Epithelial cell of esophagus (primary cell): ENCODE measurements at regions not wholly inside any gene's neighbourhood (a gene's known extent, or its start where the extent isn't known, plus 50 kb on each side); places are given as distances from the start of the nearest gene placed in this dataset.

ENCODE experiments used
- DNase-seq: peaks from one replicate; pipeline ENCODE4 v3.0.0; 2010; ENCODE audit warnings: low read depth
- H3K4me3 ChIP-seq: 2 replicates; pipeline ENCODE4 v1.5.1; 2011; ENCODE audit warnings: mild to moderate bottlenecking, low read length, control low read depth
- TF ChIP-seq, protein P1 (sequence below): IDR thresholded peaks from 2 replicates; pipeline ENCODE4 v1.5.1; 2011; ENCODE audit warnings: low read depth, mild to moderate bottlenecking, low read length, control low read depth, inconsistent platforms; ENCODE audit not compliant: insufficient read depth; ENCODE audit errors: missing control alignments

DNA sequence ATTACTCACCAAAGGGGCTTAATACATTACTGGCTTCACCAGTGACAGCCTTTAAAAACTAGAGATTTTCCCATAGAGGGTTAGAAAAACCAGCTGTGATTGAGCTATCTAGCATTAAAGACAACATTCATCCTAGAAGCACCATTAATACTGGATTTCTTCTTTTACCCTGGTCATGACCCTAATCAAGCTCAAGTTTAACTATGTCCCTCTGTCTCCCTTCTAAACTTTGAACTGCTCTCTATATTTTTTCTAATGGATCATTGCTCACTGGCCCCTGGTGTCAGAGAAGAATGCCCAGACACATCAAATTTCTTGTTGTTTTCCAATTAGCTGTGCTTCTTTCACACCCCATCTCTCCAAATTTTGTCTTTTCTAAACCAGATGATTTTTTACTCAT is 1101.3 kb downstream of the XPNPEP1 start:
- H3K4me3 ChIP-seq = no peak overlapping the region
- TF ChIP-seq, protein P1, sequence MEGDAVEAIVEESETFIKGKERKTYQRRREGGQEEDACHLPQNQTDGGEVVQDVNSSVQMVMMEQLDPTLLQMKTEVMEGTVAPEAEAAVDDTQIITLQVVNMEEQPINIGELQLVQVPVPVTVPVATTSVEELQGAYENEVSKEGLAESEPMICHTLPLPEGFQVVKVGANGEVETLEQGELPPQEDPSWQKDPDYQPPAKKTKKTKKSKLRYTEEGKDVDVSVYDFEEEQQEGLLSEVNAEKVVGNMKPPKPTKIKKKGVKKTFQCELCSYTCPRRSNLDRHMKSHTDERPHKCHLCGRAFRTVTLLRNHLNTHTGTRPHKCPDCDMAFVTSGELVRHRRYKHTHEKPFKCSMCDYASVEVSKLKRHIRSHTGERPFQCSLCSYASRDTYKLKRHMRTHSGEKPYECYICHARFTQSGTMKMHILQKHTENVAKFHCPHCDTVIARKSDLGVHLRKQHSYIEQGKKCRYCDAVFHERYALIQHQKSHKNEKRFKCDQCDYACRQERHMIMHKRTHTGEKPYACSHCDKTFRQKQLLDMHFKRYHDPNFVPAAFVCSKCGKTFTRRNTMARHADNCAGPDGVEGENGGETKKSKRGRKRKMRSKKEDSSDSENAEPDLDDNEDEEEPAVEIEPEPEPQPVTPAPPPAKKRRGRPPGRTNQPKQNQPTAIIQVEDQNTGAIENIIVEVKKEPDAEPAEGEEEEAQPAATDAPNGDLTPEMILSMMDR = no peak
- DNase-seq = no peak

DNA sequence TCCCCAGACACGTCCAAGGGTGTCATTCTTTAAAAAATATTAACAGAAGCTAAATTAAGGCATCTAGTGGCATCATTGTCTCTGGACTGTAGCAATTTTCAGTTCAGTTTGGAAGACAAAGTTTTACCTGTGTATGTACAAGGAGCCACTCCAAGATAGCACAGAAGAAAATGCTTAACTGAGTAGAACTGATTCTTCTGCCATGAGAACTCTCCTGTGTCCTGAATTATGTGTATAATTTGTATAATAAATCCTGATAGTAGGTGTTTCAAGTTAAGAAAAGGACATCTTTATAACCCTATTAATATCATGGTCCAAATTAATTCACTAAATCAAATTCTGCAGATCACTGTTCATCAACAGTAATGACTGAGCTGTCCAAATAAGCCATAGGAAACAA is 1104.0 kb downstream of the XPNPEP1 start:
- DNase-seq = no peak
- TF ChIP-seq, protein P1 = no peak
- H3K4me3 ChIP-seq = no peak overlapping the region

DNA sequence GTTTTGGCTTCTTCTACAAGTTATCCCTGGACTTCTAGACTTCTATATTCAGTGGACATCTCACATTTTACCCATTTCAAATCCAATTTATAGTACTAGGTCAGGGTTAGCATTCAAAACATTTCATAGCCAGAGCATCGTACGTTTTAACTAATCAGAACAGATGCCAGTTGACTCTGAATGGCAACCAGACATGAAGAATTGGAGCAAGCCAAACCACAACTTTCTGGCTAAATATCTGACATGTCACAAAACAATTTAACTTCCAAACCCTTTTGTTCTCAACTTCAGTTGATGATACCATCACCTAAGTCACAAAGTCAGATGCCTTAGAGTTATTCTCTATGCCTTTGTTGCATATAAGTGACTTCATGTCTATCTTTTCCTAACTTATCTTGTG is 1105.7 kb downstream of the XPNPEP1 start:
- no peak overlapping the region for H3K4me3 ChIP-seq
- TF ChIP-seq, protein P1 = no peak
- no peak for DNase-seq

DNA sequence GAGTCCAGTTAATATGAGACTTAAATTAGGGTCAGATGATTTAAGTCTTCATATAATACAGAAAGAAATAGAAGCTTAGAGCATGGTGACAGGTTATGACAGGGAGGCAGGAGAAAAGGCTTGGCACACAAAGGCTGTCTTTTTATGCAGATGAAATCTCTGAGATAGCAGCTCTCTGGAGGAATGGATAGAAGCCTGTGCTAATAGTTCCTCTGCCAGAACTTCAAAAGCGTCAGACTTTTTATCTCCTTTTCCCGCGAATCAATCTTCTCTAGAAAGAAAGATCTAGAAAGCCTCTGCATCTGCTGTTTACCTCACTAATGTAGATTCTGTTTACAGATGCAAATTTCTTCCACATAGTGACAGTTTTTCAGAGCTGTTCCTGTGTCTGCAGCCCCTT is 1106.2 kb downstream of the XPNPEP1 start:
- TF ChIP-seq, protein P1 = no peak
- DNase-seq = no peak
- H3K4me3 ChIP-seq = no peak overlapping the region

DNA sequence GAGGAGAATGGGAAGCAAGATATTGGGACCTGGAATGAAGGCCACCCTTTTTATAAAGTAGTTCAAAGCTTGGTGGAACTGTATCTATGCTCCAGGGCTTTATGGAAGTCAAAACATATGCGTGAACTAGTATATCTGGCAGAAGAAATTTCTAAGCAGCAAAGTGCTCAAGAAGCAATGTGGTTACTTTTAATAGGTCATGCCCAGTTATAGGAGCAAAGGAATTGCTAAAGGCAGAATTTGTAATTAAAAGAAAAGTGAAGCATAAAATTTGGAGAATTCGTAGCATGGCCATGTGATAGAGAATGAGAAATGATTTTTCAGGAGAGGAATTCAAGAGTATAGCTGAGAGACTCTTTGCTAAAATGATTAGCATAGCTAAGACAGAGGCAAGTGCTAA is 1110.4 kb downstream of the XPNPEP1 start:
- TF ChIP-seq, protein P1 = no peak
- DNase-seq = no peak
- H3K4me3 ChIP-seq = no peak overlapping the region

DNA sequence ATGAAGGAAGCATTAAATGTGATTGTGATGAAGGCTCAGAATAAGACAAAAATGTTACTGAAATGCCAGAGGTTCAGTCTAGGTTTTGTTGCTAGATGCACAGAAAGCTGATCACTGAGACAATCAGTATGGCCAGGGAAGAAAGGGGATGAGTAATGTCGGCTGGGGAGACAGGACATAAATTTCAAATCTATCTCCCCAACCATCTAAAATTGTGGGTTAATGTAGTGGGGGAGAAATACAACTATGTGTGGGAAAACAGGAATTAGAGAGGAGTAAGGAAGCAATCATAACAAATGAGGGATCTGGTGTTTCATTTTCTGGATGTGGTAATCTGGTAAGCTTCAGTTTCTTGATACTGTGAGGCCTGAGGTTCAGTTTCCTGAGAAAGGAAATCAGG is 1111.0 kb downstream of the XPNPEP1 start:
- no peak for DNase-seq
- no peak overlapping the region for H3K4me3 ChIP-seq
- TF ChIP-seq, protein P1 = no peak

DNA sequence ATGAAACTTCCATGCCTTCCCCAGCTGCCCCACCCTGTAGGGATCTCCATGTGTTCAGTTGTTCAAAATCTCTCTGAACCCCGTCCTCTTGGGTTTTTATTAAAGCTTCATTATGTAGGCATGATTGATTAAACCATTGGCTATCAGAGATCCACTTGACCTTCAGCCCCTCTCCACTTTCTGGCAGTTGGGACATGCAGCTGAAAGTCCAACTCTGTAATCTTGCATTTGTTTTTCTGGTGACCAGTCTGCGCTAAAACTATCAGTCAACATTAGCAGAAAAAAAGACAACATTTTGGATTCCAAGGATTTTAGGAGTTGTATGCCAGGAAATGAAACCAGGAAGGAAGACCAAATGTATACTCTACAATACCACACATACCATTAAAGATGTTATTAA is 1115.1 kb downstream of the XPNPEP1 start:
- no peak for DNase-seq
- H3K4me3 ChIP-seq = no peak overlapping the region

More for the DNA sequence above, 1115.1 kb downstream of the XPNPEP1 start:
- TF ChIP-seq, protein P1 = no peak
